ENCODE measurements at regions not wholly inside any gene's neighbourhood (a gene's known extent, or its start where the extent isn't known, plus 50 kb on each side); places are given as distances from the start of the nearest gene placed in this dataset.

- FAIRE-seq, result no peak
- H3K36me3 ChIP-seq (ENCODE audit: control insufficient read depth in 2 of 2, extremely low read depth in 1 of 2, insufficient read depth in 2 of 2, low read length in 2 of 2), result no peaks in the 10 kb centered on the region
- H3K27me3 ChIP-seq (ENCODE audit: control insufficient read depth, extremely low read depth, insufficient read depth, low read length), result no peaks in the 10 kb centered on the region
- no peaks in the 10 kb centered on the region for H4K20me1 ChIP-seq (ENCODE audit: control insufficient read depth, extremely low read depth, insufficient read depth, low read length)
- H3K9me3 ChIP-seq (ENCODE audit: control insufficient read depth, low read depth, low read length), result no peaks in the 10 kb centered on the region
- H3K4me3 ChIP-seq (ENCODE audit: control insufficient read depth in 2 of 3, extremely low read depth in 1 of 3, insufficient read depth in 2 of 3, low read depth in 1 of 3, low read length in 3 of 3), result no peak overlapping the region
- H3K4me2 ChIP-seq (ENCODE audit: control insufficient read depth, extremely low read depth, insufficient read depth, low read depth, low read length), result no peak overlapping the region
- TF ChIP-seq EZH2 (IDR thresholded peaks at IDR 0.05; ENCODE audit: low read length), result no peak
- TF ChIP-seq, protein P1, sequence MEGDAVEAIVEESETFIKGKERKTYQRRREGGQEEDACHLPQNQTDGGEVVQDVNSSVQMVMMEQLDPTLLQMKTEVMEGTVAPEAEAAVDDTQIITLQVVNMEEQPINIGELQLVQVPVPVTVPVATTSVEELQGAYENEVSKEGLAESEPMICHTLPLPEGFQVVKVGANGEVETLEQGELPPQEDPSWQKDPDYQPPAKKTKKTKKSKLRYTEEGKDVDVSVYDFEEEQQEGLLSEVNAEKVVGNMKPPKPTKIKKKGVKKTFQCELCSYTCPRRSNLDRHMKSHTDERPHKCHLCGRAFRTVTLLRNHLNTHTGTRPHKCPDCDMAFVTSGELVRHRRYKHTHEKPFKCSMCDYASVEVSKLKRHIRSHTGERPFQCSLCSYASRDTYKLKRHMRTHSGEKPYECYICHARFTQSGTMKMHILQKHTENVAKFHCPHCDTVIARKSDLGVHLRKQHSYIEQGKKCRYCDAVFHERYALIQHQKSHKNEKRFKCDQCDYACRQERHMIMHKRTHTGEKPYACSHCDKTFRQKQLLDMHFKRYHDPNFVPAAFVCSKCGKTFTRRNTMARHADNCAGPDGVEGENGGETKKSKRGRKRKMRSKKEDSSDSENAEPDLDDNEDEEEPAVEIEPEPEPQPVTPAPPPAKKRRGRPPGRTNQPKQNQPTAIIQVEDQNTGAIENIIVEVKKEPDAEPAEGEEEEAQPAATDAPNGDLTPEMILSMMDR (optimal IDR thresholded peaks at IDR 0.05 in 1 of 3, IDR thresholded peaks at IDR 0.05 in 1 of 3, conservative IDR thresholded peaks at IDR 0.05 in 1 of 3; ENCODE audit: extremely low read depth in 1 of 3, insufficient read depth in 2 of 3, low read length in 3 of 3), result no peak
- dilution Hi-C loops (cut with MboI; ENCODE audit: extremely low pct_ligation_motif_present, low sequenced_read_pairs), result no loop called here
- no peaks in the 10 kb centered on the region for H3K79me2 ChIP-seq (ENCODE audit: control insufficient read depth, insufficient read depth, low read length)
- H3K4me1 ChIP-seq (ENCODE audit: control insufficient read depth, extremely low read depth, insufficient read depth, low read length), result no peaks in the 10 kb centered on the region
- no peak overlapping the region for H3K27ac ChIP-seq (ENCODE audit: control insufficient read depth, insufficient read depth, low read length)
- no peaks in the 10 kb centered on the region for H3K9me1 ChIP-seq (ENCODE audit: control insufficient read depth, extremely low read depth, insufficient read depth, low read length)
- H2AFZ ChIP-seq (ENCODE audit: control insufficient read depth, low read length), result no peak overlapping the region
- no peak overlapping the region for H3K9ac ChIP-seq (ENCODE audit: control insufficient read depth, extremely low read depth, insufficient read depth, low read length)
- no peak for DNase-seq (ENCODE audit: low read depth, low spot score)
Measured at GRCh38 chrX:7266288-7266687, 118.3 kb upstream of the PUDP start.

DNA sequence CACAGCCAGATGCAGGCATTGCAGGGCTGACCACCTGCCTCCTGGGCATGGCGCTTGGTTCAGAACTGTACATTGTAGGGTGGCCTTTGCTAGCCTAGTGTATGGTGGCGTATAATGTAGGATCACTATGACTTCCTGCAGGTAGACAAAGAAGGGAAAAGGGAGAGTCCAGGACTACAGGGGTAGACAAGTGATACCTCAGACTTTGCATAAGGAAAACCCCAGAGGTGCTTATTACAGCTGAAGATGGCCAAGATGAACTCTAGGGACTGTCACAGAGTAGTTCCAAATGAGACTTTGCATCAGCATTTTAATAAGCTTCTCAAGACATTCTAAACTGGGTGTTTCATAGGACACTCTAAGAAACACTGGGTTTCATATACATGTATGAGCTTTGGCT lies 116.4 kb upstream of the PUDP start:
- no peak for TF ChIP-seq EZH2 (IDR thresholded peaks at IDR 0.05; ENCODE audit: low read length)
- TF ChIP-seq, protein P1 (optimal IDR thresholded peaks at IDR 0.05 in 1 of 3, IDR thresholded peaks at IDR 0.05 in 1 of 3, conservative IDR thresholded peaks at IDR 0.05 in 1 of 3; ENCODE audit: extremely low read depth in 1 of 3, insufficient read depth in 2 of 3, low read length in 3 of 3), result no peak
- Histone ChIP-seq H3K27me3 (ENCODE audit: control insufficient read depth, extremely low read depth, insufficient read depth, low read length) (no peaks in the 10 kb centered on the region), H3K27ac (ENCODE audit: control insufficient read depth, insufficient read depth, low read length) (no peak overlapping the region), H3K4me3 (ENCODE audit: control insufficient read depth in 2 of 3, extremely low read depth in 1 of 3, insufficient read depth in 2 of 3, low read depth in 1 of 3, low read length in 3 of 3) (no peak overlapping the region), H2AFZ (ENCODE audit: control insufficient read depth, low read length) (no peak overlapping the region), H3K9ac (ENCODE audit: control insufficient read depth, extremely low read depth, insufficient read depth, low read length) (no peak overlapping the region), H3K79me2 (ENCODE audit: control insufficient read depth, insufficient read depth, low read length) (no peaks in the 10 kb centered on the region), H3K9me1 (ENCODE audit: control insufficient read depth, extremely low read depth, insufficient read depth, low read length) (no peaks in the 10 kb centered on the region), H3K4me2 (ENCODE audit: control insufficient read depth, extremely low read depth, insufficient read depth, low read depth, low read length) (no peak overlapping the region), H3K4me1 (ENCODE audit: control insufficient read depth, extremely low read depth, insufficient read depth, low read length) (no peaks in the 10 kb centered on the region), H4K20me1 (ENCODE audit: control insufficient read depth, extremely low read depth, insufficient read depth, low read length) (no peaks in the 10 kb centered on the region), H3K36me3 (ENCODE audit: control insufficient read depth in 2 of 2, extremely low read depth in 1 of 2, insufficient read depth in 2 of 2, low read length in 2 of 2) (no peaks in the 10 kb centered on the region), H3K9me3 (ENCODE audit: control insufficient read depth, low read depth, low read length) (no peaks in the 10 kb centered on the region)
- DNase-seq (ENCODE audit: low read depth, low spot score), result no peak
- FAIRE-seq, result no peak
- dilution Hi-C loops (cut with MboI; ENCODE audit: extremely low pct_ligation_motif_present, low sequenced_read_pairs), result no loop called here

Data from keratinocyte (primary cell).